ENCODE measurements at regions not wholly inside any gene's neighbourhood (a gene's known extent, or its start where the extent isn't known, plus 50 kb on each side); places are given as distances from the start of the nearest gene placed in this dataset.

GRCh38 chr13:82615043-82615442 is 1267.2 kb downstream of the SLITRK1 start:
- TF ChIP-seq CTCF (IDR thresholded peaks at IDR 0.05): no peak
- no peak for TF ChIP-seq POLR2A (IDR thresholded peaks at IDR 0.05)
